Activated CD8-positive, alpha-beta T cell treated with anti-CD3 and anti-CD28 coated beads for 36 hours (primary cell): ENCODE measurements at regions not wholly inside any gene's neighbourhood (a gene's known extent, or its start where the extent isn't known, plus 50 kb on each side); places are given as distances from the start of the nearest gene placed in this dataset.

Experiments
- ATAC-seq: fragments of 200-7000 bp; cut with Tn5 transposase; one replicate; pipeline ENCODE4 v1.10.0; 2021; ENCODE audit warnings: mild to moderate bottlenecking, moderate library complexity
- CTCF ChIA-PET: fragments of 350-600 bp; sonication (Branson Sonifier 250); formaldehyde crosslinking; loops from one replicate; lab custom pipeline; 2021; ENCODE audit warnings: antibody characterized with exemption; lab: Charles Lee
- POLR2A ChIA-PET: fragments of 350-600 bp; sonication (Branson Sonifier 250); formaldehyde crosslinking; loops from one replicate; lab custom pipeline; 2021; ENCODE audit warnings: antibody characterized with exemption; lab: Charles Lee
- DNase-seq: peaks from one replicate; pipeline ENCODE4 v3.0.0-alpha.2; 2020
- H3K27ac Mint-ChIP-seq: one replicate; pipeline ENCODE4 v1.8.0; 2021; ENCODE audit warnings: mild to moderate bottlenecking, mixed read lengths
- H3K27me3 Mint-ChIP-seq: one replicate; pipeline ENCODE4 v1.8.0; 2021; ENCODE audit warnings: mixed read lengths
- H3K36me3 Mint-ChIP-seq: one replicate; pipeline ENCODE4 v1.8.0; 2021; ENCODE audit warnings: low read depth, mixed read lengths
- H3K4me1 Mint-ChIP-seq: one replicate; pipeline ENCODE4 v1.8.0; 2021; ENCODE audit warnings: low read depth, mixed read lengths
- H3K4me3 Mint-ChIP-seq: one replicate; pipeline ENCODE4 v1.8.0; 2021; ENCODE audit warnings: mild to moderate bottlenecking, moderate library complexity, mixed read lengths
- H3K9me3 Mint-ChIP-seq: one replicate; pipeline ENCODE4 v1.8.0; 2021; ENCODE audit warnings: mixed read lengths
- CTCF ChIP-seq: fragments of 200-600 bp; IDR thresholded peaks from one replicate; pipeline ENCODE4 v1.8.0; 2022; ENCODE audit warnings: antibody characterized with exemption, mild to moderate bottlenecking
- intact Hi-C: fragments of 100-400 bp; cut with micrococcal nuclease; formaldehyde crosslinking; loops from one replicate; pipeline ENCODE4 v1.10.0; 2022

DNA sequence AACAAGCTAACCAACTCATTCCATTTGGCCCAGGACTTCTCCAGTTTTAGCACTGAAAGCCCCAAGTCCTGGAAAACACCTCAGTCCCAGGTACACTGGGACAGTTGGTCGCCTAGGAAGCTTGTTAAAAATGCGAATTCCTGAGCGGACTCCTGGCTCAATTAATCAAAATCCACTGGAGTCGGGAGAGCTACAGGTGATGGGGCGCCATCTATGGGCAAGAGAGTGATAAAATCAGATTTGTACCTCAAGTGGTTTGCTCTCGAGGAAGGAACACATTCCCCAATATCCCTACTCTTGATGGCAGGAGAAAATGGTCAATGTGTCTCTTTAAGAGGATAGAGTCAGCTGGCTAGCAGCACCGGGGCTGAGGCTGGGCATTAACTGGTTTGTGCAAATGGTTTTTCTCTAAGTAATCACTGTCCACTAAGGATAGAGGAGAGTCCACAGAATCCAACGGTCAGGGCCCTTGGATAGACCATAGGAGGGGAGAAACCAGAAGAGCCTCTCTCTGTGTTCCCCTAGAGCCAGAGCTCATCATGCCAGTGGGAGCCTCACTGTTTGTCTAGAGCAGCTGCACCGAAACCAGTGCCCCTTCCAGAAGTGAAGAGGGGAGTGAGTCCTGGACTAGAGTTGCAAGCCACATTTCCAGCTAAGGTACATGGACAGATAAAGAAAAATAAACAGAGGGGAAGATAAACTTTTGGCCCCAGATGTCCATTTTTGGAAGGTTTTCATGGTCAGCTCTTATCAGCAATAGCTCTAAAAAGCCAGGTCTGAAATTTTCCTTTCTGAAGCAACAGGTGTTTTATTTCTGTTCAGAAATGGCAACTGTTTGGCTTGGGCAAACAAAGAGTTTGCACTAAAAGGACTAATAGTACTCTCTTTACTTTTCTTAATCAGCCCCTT lies 148.5 kb downstream of the TENT5C start:
- peak; percentile 85 for TF ChIP-seq CTCF
- CTCF ChIA-PET = interaction anchor here (0.7 to 10.1 kb wide), 71 partner anchors 8 to 748 kb away, joined by 3 to 348 read pairs (median 4); no protein-coding TSS in a partner anchor
- Mint-ChIP-seq H3K9me3 (no peaks in the 10 kb centered on the region), H3K27me3 (peaks cover 28% of the 10 kb centered on the region), H3K4me3 (no peak overlapping the region), H3K27ac (no peak overlapping the region), H3K36me3 (no peaks in the 10 kb centered on the region), H3K4me1 (peaks cover 5% of the 10 kb centered on the region)
- DNase-seq = peak; percentile 57
- intact Hi-C loops = no loop called here
- ATAC-seq = peak; percentile 47
- POLR2A ChIA-PET = interaction anchor here (0.6 to 0.9 kb wide), 3 partner anchors 191 to 222 kb away, joined by 3 read pairs; no protein-coding TSS in a partner anchor

GRCh38 chr1:117757668-117758067 lies 151.8 kb downstream of the TENT5C start:
- POLR2A ChIA-PET = interaction anchor here (0.6 to 1.0 kb wide), 3 partner anchors 224 to 930 kb away, joined by 3 read pairs; no protein-coding TSS in a partner anchor
- peaks cover 17% of the 10 kb centered on the region for H3K27me3 Mint-ChIP-seq
- CTCF ChIA-PET = interaction anchor here (0.7 to 10.1 kb wide), 41 partner anchors 7 to 675 kb away, joined by 3 to 348 read pairs (median 4); no protein-coding TSS in a partner anchor
- no peaks in the 10 kb centered on the region for H3K36me3 Mint-ChIP-seq
- DNase-seq (no peak), ATAC-seq (no peak)
- intact Hi-C loops = loop anchor here (1.0 to 2.0 kb wide), 2 partner anchors 217 to 245 kb away; no protein-coding TSS in a partner anchor
- TF ChIP-seq CTCF = no peak
- no peak overlapping the region for H3K4me3 Mint-ChIP-seq
- H3K4me1 Mint-ChIP-seq = peaks cover 5% of the 10 kb centered on the region
- H3K27ac Mint-ChIP-seq = no peak overlapping the region
- no peaks in the 10 kb centered on the region for H3K9me3 Mint-ChIP-seq

DNA sequence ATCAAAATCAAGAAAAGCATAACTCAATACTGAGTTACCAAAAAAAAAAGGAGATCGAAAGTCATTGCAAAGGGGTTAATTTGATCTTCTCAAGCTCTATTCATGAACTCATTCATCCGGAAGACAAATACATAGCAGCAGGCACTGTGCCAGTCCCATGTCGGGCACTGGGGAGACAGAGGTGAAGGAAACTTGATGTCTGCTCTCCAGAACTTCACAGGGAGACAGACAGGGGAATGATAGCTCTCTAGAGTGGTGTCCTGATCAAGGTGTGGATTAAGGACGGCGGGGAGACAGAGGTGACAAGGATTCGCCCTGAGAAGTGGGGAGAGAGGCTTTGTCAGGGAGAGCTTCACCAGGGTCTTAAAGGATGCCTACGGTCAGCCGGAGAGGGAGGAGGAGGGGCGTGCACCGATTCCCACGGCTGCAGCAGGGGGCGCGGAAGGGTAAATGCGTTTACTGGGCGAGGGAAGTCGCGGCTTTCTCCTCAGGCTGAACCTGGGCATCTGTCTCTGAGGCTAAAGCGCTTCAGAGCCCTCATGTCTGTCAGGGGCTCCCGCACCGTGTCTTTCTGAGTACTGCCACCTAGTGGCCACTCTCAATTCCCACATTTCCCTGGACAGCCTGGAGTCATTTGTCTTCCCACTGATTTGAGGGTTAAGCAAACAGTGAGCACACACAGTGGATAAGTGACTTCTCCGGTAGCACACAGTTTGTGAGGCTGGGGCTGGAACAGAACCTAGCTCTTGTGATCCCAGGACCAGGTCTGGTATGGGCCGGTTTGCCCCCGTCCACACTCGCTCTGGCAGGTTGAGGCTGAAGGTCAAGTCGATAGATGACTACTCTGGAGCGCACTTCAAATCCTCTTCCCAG lies 152.8 kb downstream of the TENT5C start:
- POLR2A ChIA-PET = interaction anchor here (0.6 to 0.9 kb wide), 2 partner anchors 89 to 225 kb away, joined by 3 to 4 read pairs; no protein-coding TSS in a partner anchor
- CTCF ChIA-PET = interaction anchor here (0.6 to 10.1 kb wide), 54 partner anchors 8 to 676 kb away, joined by 3 to 348 read pairs (median 4); no protein-coding TSS in a partner anchor
- H3K27me3 Mint-ChIP-seq = peaks cover 12% of the 10 kb centered on the region
- peak; percentile 86 for TF ChIP-seq CTCF
- H3K9me3 Mint-ChIP-seq = no peaks in the 10 kb centered on the region
- no peaks in the 10 kb centered on the region for H3K36me3 Mint-ChIP-seq
- peaks cover 5% of the 10 kb centered on the region for H3K4me1 Mint-ChIP-seq
- intact Hi-C loops = loop anchor here (1.0 to 2.0 kb wide), 2 partner anchors 218 to 246 kb away; no protein-coding TSS in a partner anchor
- no peak overlapping the region for H3K27ac Mint-ChIP-seq
- peak; percentile 78 for DNase-seq
- ATAC-seq = peak; percentile 89
- peak overlapping the region; percentile 62 for H3K4me3 Mint-ChIP-seq

DNA sequence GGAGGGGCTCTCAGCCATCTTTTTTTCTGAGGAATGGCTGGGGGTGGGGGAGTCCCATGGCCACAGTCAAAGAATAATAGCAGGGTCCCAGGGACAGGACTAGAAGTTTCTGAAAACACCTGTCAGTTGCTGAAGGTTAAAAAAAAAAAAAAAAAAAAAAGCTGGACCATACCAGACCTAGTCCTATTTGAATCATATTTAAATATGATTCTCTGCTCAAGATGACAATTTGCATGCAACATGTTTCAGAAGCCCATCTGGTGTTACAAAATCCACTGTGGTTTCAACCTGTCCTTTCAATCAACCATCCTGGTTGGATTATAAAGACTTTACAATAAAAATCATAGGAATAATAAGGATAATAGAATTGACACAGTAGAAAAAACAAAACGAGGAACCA lies 153.7 kb downstream of the TENT5C start:
- DNase-seq (no peak), ATAC-seq (no peak)
- H3K9me3 Mint-ChIP-seq = no peaks in the 10 kb centered on the region
- TF ChIP-seq CTCF = no peak
- no peak overlapping the region for H3K4me3 Mint-ChIP-seq
- peaks cover 5% of the 10 kb centered on the region for H3K4me1 Mint-ChIP-seq
- ChIA-PET CTCF (interaction anchor here (0.7 to 10.1 kb wide), 20 partner anchors 11 to 347 kb away, joined by 3 to 348 read pairs (median 6); no protein-coding TSS in a partner anchor), POLR2A (no interaction called here)
- H3K36me3 Mint-ChIP-seq = no peaks in the 10 kb centered on the region
- intact Hi-C loops = loop anchor here (2.0 kb wide), 1 partner anchor 219 kb away; no protein-coding TSS in a partner anchor
- H3K27ac Mint-ChIP-seq = no peak overlapping the region
- H3K27me3 Mint-ChIP-seq = peaks cover 11% of the 10 kb centered on the region
